GM21786 (cell line): ENCODE measurements at regions not wholly inside any gene's neighbourhood (a gene's known extent, or its start where the extent isn't known, plus 50 kb on each side); places are given as distances from the start of the nearest gene placed in this dataset.
"Not testable (repeated sequence)": the region's sequence is repeated elsewhere in the genome, so short reads cannot be mapped to it uniquely, and the experiment has no call there.

Experiments
- ATAC-seq: cut with Tn5 transposase; IDR thresholded peaks from one replicate; pipeline ENCODE4 v1.9.1; 2021; ENCODE audit not compliant: unreplicated experiment

GRCh38 chr5:164470312-164470711, 964.9 kb downstream of the MAT2B start:
- no peak for ATAC-seq

GRCh38 chr5:164472165-164472564, 966.7 kb downstream of the MAT2B start:
- no peak for ATAC-seq

GRCh38 chr5:164475339-164475977, 970.0 kb downstream of the MAT2B start:
- ATAC-seq: no peak

GRCh38 chr5:164481270-164481669, 975.9 kb downstream of the MAT2B start:
- no peak for ATAC-seq

GRCh38 chr5:164482351-164482750, 976.9 kb downstream of the MAT2B start:
- ATAC-seq: no peak

- no peak for ATAC-seq
Measured at GRCh38 chr5:164484948-164485347, 979.5 kb downstream of the MAT2B start.

GRCh38 chr5:164487939-164488338, 982.5 kb downstream of the MAT2B start:
- no peak for ATAC-seq

- ATAC-seq: no peak
Measured at GRCh38 chr5:164497311-164498064, 992.1 kb downstream of the MAT2B start.

GRCh38 chr5:164498438-164498837, 993.0 kb downstream of the MAT2B start:
- no peak for ATAC-seq

GRCh38 chr5:164500856-164501255, 995.4 kb downstream of the MAT2B start:
- ATAC-seq: no peak

GRCh38 chr5:164501344-164501743, 995.9 kb downstream of the MAT2B start:
- no peak for ATAC-seq

GRCh38 chr5:164504141-164504772, 998.8 kb downstream of the MAT2B start:
- peak; percentile 76 for ATAC-seq

- ATAC-seq: no peak
Measured at GRCh38 chr5:164505791-164506190, 1000.4 kb downstream of the MAT2B start.

- ATAC-seq: no peak
Measured at GRCh38 chr5:164518067-164518740, 1012.8 kb downstream of the MAT2B start.

GRCh38 chr5:164518741-164519080, 1013.3 kb downstream of the MAT2B start:
- no peak for ATAC-seq

- no peak for ATAC-seq
Measured at GRCh38 chr5:164532235-164532900, 1026.9 kb downstream of the MAT2B start.

GRCh38 chr5:164533426-164533825, 1028.0 kb downstream of the MAT2B start:
- not testable (repeated sequence) for ATAC-seq

GRCh38 chr5:164540174-164540573, 1034.8 kb downstream of the MAT2B start:
- ATAC-seq: no peak

GRCh38 chr5:164545507-164545906, 1040.1 kb downstream of the MAT2B start:
- ATAC-seq: no peak

- ATAC-seq: no peak
Measured at GRCh38 chr5:164553851-164554250, 1048.4 kb downstream of the MAT2B start.

- no peak for ATAC-seq
Measured at GRCh38 chr5:164555809-164556208, 1050.4 kb downstream of the MAT2B start.
